ENCODE measurements at regions not wholly inside any gene's neighbourhood (a gene's known extent, or its start where the extent isn't known, plus 50 kb on each side); places are given as distances from the start of the nearest gene placed in this dataset.

DNA sequence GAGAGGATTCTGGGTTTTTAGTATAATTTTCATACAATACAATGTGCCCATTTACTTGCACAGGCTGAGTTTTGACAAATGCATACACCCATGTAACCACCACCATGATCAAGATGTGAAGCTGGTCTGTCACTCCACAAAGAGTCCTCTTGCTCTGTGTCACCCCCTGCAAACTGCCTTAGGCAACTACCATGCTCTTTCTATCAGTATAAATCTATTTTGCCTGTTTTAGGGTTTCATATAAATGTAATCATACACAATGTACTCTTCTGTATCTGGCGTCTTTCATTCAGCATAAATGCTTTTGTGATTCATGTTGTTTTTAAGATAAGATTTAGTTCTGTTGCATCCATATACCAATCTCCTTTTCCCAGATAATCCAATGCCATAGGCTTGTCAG lies 181.9 kb upstream of the KCNG1 start:
- no peak for ATAC-seq
- no peak for TF ChIP-seq EP300 (IDR thresholded peaks at IDR 0.05)
- H3K9me3 ChIP-seq = no peaks in the 10 kb centered on the region
- H3K4me3 ChIP-seq = no peak overlapping the region
- H3K27me3 ChIP-seq = peaks cover 5% of the 10 kb centered on the region
- H3K4me1 ChIP-seq = no peaks in the 10 kb centered on the region
- H3K27ac ChIP-seq = no peak overlapping the region
- 60 to 64% methylated on average over 1 of the region's 1 CpG for WGBS, 2 donors (ENCODE audit: low coverage in 1 of 2)
- no peaks in the 10 kb centered on the region for H3K36me3 ChIP-seq

- WGBS, 2 donors (ENCODE audit: low coverage in 1 of 2) = 25 to 76% methylated on average over 1 to 3 of the region's 3 CpGs
- Histone ChIP-seq H3K4me1 (no peaks in the 10 kb centered on the region), H3K36me3 (no peaks in the 10 kb centered on the region), H3K27ac (no peak overlapping the region), H3K9me3 (no peaks in the 10 kb centered on the region), H3K27me3 (peaks cover 5% of the 10 kb centered on the region), H3K4me3 (no peak overlapping the region)
- ATAC-seq = no peak
- TF ChIP-seq POLR2A (IDR thresholded peaks at IDR 0.05) (no peak), CTCF (IDR thresholded peaks at IDR 0.05) (no peak), EP300 (IDR thresholded peaks at IDR 0.05) (no peak), POLR2AphosphoS5 (IDR thresholded peaks at IDR 0.05) (no peak)
Observed at GRCh38 chr20:51204051-51204715, 181.3 kb upstream of the KCNG1 start.

GRCh38 chr20:51202304-51202703 lies 179.4 kb upstream of the KCNG1 start:
- Histone ChIP-seq H3K36me3 (no peaks in the 10 kb centered on the region), H3K27me3 (peaks cover 5% of the 10 kb centered on the region), H3K9me3 (no peaks in the 10 kb centered on the region), H3K27ac (no peak overlapping the region), H3K4me3 (no peak overlapping the region), H3K4me1 (no peaks in the 10 kb centered on the region)
- ATAC-seq = no peak
- 69 to 87% methylated on average over 9 to 10 of the region's 10 CpGs for WGBS, 2 donors (ENCODE audit: low coverage in 1 of 2)
- no peak for TF ChIP-seq POLR2AphosphoS5 (IDR thresholded peaks at IDR 0.05)

DNA sequence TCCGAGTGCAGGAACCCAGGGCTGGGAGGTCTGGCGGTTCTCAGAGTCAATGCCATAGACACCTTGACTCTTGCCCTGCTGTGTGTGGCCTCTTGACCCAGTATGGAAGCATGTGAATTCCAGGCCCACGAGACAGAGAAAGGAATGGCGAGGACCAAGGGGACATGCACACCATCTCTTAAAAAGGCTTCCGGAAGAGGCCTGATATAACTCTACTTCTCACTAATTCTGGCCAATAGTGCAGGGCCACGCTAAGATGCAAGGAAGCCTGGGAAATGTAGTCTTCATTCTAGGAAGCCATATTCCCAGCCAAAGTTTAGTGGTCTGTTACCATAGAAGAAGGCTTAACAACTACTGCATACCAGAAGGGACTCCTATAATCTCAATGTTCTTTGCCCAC lies 177.0 kb upstream of the KCNG1 start:
- peaks cover 23% of the 10 kb centered on the region for H3K27me3 ChIP-seq
- 85 to 88% methylated on average over 2 to 3 of the region's 6 CpGs for WGBS, 2 donors (ENCODE audit: low coverage in 1 of 2)
- no peaks in the 10 kb centered on the region for H3K9me3 ChIP-seq
- TF ChIP-seq POLR2A (IDR thresholded peaks at IDR 0.05) = no peak
- no peak for TF ChIP-seq CTCF (IDR thresholded peaks at IDR 0.05)
- no peak for TF ChIP-seq POLR2AphosphoS5 (IDR thresholded peaks at IDR 0.05)
- TF ChIP-seq EP300 (IDR thresholded peaks at IDR 0.05) = no peak
- no peaks in the 10 kb centered on the region for H3K4me1 ChIP-seq
- no peak for ATAC-seq
- no peak overlapping the region for H3K27ac ChIP-seq
- H3K4me3 ChIP-seq = no peak overlapping the region
- no peaks in the 10 kb centered on the region for H3K36me3 ChIP-seq

- H3K27ac ChIP-seq = no peak overlapping the region
- H3K4me3 ChIP-seq = no peak overlapping the region
- no peak for ATAC-seq
- WGBS, 2 donors (ENCODE audit: low coverage in 1 of 2) = 17 to 80% methylated on average over 1 to 5 of the region's 6 CpGs
- TF ChIP-seq POLR2AphosphoS5 (IDR thresholded peaks at IDR 0.05) (no peak), POLR2A (IDR thresholded peaks at IDR 0.05) (no peak), CTCF (IDR thresholded peaks at IDR 0.05) (no peak), EP300 (IDR thresholded peaks at IDR 0.05) (no peak)
- H3K27me3 ChIP-seq = peaks cover 32% of the 10 kb centered on the region
- no peaks in the 10 kb centered on the region for H3K36me3 ChIP-seq
- no peaks in the 10 kb centered on the region for H3K9me3 ChIP-seq
- no peaks in the 10 kb centered on the region for H3K4me1 ChIP-seq
Observed at GRCh38 chr20:51198876-51199523, 176.1 kb upstream of the KCNG1 start.

- H3K9me3 ChIP-seq = no peaks in the 10 kb centered on the region
- H3K36me3 ChIP-seq = no peaks in the 10 kb centered on the region
- no peak overlapping the region for H3K4me3 ChIP-seq
- peaks cover 29% of the 10 kb centered on the region for H3K27me3 ChIP-seq
- no peaks in the 10 kb centered on the region for H3K4me1 ChIP-seq
- no peak for ATAC-seq
- WGBS, 2 donors (ENCODE audit: low coverage in 1 of 2) = 74 to 88% methylated on average over 3 to 4 of the region's 5 CpGs
- no peak overlapping the region for H3K27ac ChIP-seq
- TF ChIP-seq CTCF (IDR thresholded peaks at IDR 0.05) (no peak), EP300 (IDR thresholded peaks at IDR 0.05) (no peak), POLR2A (IDR thresholded peaks at IDR 0.05) (no peak), POLR2AphosphoS5 (IDR thresholded peaks at IDR 0.05) (no peak)
Observed at GRCh38 chr20:51198238-51198637, 175.3 kb upstream of the KCNG1 start.
